ENCODE measurements at regions not wholly inside any gene's neighbourhood (a gene's known extent, or its start where the extent isn't known, plus 50 kb on each side); places are given as distances from the start of the nearest gene placed in this dataset.

GRCh38 chr10:60578217-60578616 is 188.5 kb upstream of the ANK3 start:
- intact Hi-C loops (cut with DNase I): no loop called here
- no peak for DNase-seq (ENCODE audit: extremely low spot score)
- no peak for TF ChIP-seq POLR2A (IDR thresholded peaks at IDR 0.05; ENCODE audit: low read depth)
- TF ChIP-seq POLR2AphosphoS5 (IDR thresholded peaks at IDR 0.05): no peak
- no peak for TF ChIP-seq EP300 (IDR thresholded peaks at IDR 0.05)
- no peak for TF ChIP-seq CTCF (IDR thresholded peaks at IDR 0.05)
- no peak overlapping the region for H3K4me3 ChIP-seq
- no peaks in the 10 kb centered on the region for H3K36me3 ChIP-seq
- no peak overlapping the region for H3K27ac ChIP-seq (replicated peaks in 1 of 4)
- peaks cover 0 to 22% (median 18%) of the 10 kb centered on the region in 4 donors for H3K4me1 ChIP-seq
- no peaks in the 10 kb centered on the region for H3K27me3 ChIP-seq
- H3K9me3 ChIP-seq: no peaks in the 10 kb centered on the region

- 17% methylated on average over 6 of the region's 6 CpGs for WGBS
- intact Hi-C loops (cut with DNase I): no loop called here
- DNase-seq (ENCODE audit: extremely low spot score): no peak
Measured at GRCh38 chr10:60576130-60577069, 186.7 kb upstream of the ANK3 start.

GRCh38 chr10:60575105-60575504 is 185.4 kb upstream of the ANK3 start:
- intact Hi-C loops (cut with DNase I): no loop called here
- peaks cover 0 to 33% (median 28%) of the 10 kb centered on the region in 4 donors for H3K4me1 ChIP-seq
- H3K27me3 ChIP-seq: no peaks in the 10 kb centered on the region
- no peak for DNase-seq (ENCODE audit: extremely low spot score)
- no peaks in the 10 kb centered on the region for H3K9me3 ChIP-seq
- WGBS: 84% methylated on average over 6 of the region's 6 CpGs
- no peak overlapping the region for H3K4me3 ChIP-seq
- H3K36me3 ChIP-seq: no peaks in the 10 kb centered on the region
- no peak for TF ChIP-seq CTCF (IDR thresholded peaks at IDR 0.05)
- TF ChIP-seq POLR2A (IDR thresholded peaks at IDR 0.05; ENCODE audit: low read depth): no peak
- TF ChIP-seq POLR2AphosphoS5 (IDR thresholded peaks at IDR 0.05): no peak
- no peak for TF ChIP-seq EP300 (IDR thresholded peaks at IDR 0.05)
- H3K27ac ChIP-seq (replicated peaks in 1 of 4): no peak overlapping the region

More at GRCh38 chr10:60576130-60577069, 186.7 kb upstream of the ANK3 start:
- TF ChIP-seq EP300 (IDR thresholded peaks at IDR 0.05): no peak
- TF ChIP-seq POLR2AphosphoS5 (IDR thresholded peaks at IDR 0.05): no peak
- no peak for TF ChIP-seq CTCF (IDR thresholded peaks at IDR 0.05)
- no peak for TF ChIP-seq POLR2A (IDR thresholded peaks at IDR 0.05; ENCODE audit: low read depth)
- Histone ChIP-seq H3K4me1 (peaks cover 0 to 33% (median 28%) of the 10 kb centered on the region in 4 donors), H3K4me3 (peak overlapping the region; percentile 8 to 36 (median 30)), H3K9me3 (no peaks in the 10 kb centered on the region), H3K27ac (replicated peaks in 1 of 4) (peak overlapping the region in 1 of 4 donors; percentile 5), H3K27me3 (no peaks in the 10 kb centered on the region), H3K36me3 (no peaks in the 10 kb centered on the region)

- Histone ChIP-seq H3K27ac (replicated peaks in 1 of 4) (no peak overlapping the region), H3K4me3 (no peak overlapping the region), H3K27me3 (no peaks in the 10 kb centered on the region), H3K4me1 (peaks cover 0 to 33% (median 28%) of the 10 kb centered on the region in 4 donors), H3K36me3 (no peaks in the 10 kb centered on the region), H3K9me3 (no peaks in the 10 kb centered on the region)
- TF ChIP-seq POLR2AphosphoS5 (IDR thresholded peaks at IDR 0.05) (no peak), EP300 (IDR thresholded peaks at IDR 0.05) (no peak), POLR2A (IDR thresholded peaks at IDR 0.05; ENCODE audit: low read depth) (no peak), CTCF (IDR thresholded peaks at IDR 0.05) (no peak)
- DNase-seq (ENCODE audit: extremely low spot score): no peak
- WGBS: 94% methylated on average over 4 of the region's 4 CpGs
- intact Hi-C loops (cut with DNase I): no loop called here
Measured at GRCh38 chr10:60574388-60574787, 184.7 kb upstream of the ANK3 start.

Data from esophagus muscularis mucosa (tissue), 4 donors.